ENCODE measurements at regions not wholly inside any gene's neighbourhood (a gene's known extent, or its start where the extent isn't known, plus 50 kb on each side); places are given as distances from the start of the nearest gene placed in this dataset.

GRCh38 chr16:61390965-61391637 lies 645.1 kb downstream of the CDH8 start:
- no peak for TF ChIP-seq EZH2 (IDR thresholded peaks at IDR 0.05; ENCODE audit: low read depth)
- TF ChIP-seq, protein P1, sequence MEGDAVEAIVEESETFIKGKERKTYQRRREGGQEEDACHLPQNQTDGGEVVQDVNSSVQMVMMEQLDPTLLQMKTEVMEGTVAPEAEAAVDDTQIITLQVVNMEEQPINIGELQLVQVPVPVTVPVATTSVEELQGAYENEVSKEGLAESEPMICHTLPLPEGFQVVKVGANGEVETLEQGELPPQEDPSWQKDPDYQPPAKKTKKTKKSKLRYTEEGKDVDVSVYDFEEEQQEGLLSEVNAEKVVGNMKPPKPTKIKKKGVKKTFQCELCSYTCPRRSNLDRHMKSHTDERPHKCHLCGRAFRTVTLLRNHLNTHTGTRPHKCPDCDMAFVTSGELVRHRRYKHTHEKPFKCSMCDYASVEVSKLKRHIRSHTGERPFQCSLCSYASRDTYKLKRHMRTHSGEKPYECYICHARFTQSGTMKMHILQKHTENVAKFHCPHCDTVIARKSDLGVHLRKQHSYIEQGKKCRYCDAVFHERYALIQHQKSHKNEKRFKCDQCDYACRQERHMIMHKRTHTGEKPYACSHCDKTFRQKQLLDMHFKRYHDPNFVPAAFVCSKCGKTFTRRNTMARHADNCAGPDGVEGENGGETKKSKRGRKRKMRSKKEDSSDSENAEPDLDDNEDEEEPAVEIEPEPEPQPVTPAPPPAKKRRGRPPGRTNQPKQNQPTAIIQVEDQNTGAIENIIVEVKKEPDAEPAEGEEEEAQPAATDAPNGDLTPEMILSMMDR (conservative IDR thresholded peaks at IDR 0.05), result no peak

All from PC-9 (cell line).